HG03175 (cell line): ENCODE measurements at regions not wholly inside any gene's neighbourhood (a gene's known extent, or its start where the extent isn't known, plus 50 kb on each side); places are given as distances from the start of the nearest gene placed in this dataset.
"Not testable (repeated sequence)": the region's sequence is repeated elsewhere in the genome, so short reads cannot be mapped to it uniquely, and the experiment has no call there.

ENCODE experiments used
- ATAC-seq: cut with Tn5 transposase; IDR thresholded peaks from one replicate; pipeline ENCODE4 v1.9.1; 2021; ENCODE audit warnings: mild to moderate bottlenecking, moderate library complexity; ENCODE audit not compliant: unreplicated experiment

GRCh38 chr4:91989914-91990313 lies 313.9 kb upstream of the GRID2 start:
- ATAC-seq: no peak

GRCh38 chr4:91990726-91991125 lies 313.0 kb upstream of the GRID2 start:
- no peak for ATAC-seq

- ATAC-seq: no peak
Observed at GRCh38 chr4:91997045-91997444, 306.7 kb upstream of the GRID2 start.

- ATAC-seq: no peak
Observed at GRCh38 chr4:92012899-92013867, 290.6 kb upstream of the GRID2 start.

- ATAC-seq: no peak
Observed at GRCh38 chr4:92014067-92014466, 289.7 kb upstream of the GRID2 start.

GRCh38 chr4:92021203-92021602 lies 282.6 kb upstream of the GRID2 start:
- ATAC-seq: no peak

- ATAC-seq: no peak
Observed at GRCh38 chr4:92021788-92022187, 282.0 kb upstream of the GRID2 start.

GRCh38 chr4:92028830-92029229 lies 274.9 kb upstream of the GRID2 start:
- not testable (repeated sequence) for ATAC-seq

GRCh38 chr4:92031825-92032224 lies 271.9 kb upstream of the GRID2 start:
- ATAC-seq: no peak

GRCh38 chr4:92035666-92036065 lies 268.1 kb upstream of the GRID2 start:
- ATAC-seq: no peak

GRCh38 chr4:92045718-92046117 lies 258.0 kb upstream of the GRID2 start:
- ATAC-seq: no peak

GRCh38 chr4:92047209-92047875 lies 256.4 kb upstream of the GRID2 start:
- ATAC-seq: no peak

GRCh38 chr4:92050875-92051274 lies 252.9 kb upstream of the GRID2 start:
- ATAC-seq: no peak

- no peak for ATAC-seq
Observed at GRCh38 chr4:92059615-92060014, 244.2 kb upstream of the GRID2 start.

GRCh38 chr4:92060333-92060732 lies 243.4 kb upstream of the GRID2 start:
- no peak for ATAC-seq

- ATAC-seq: no peak
Observed at GRCh38 chr4:92064574-92064973, 239.2 kb upstream of the GRID2 start.

GRCh38 chr4:92066485-92066884 lies 237.3 kb upstream of the GRID2 start:
- no peak for ATAC-seq

GRCh38 chr4:92071587-92071986 lies 232.2 kb upstream of the GRID2 start:
- ATAC-seq: no peak

GRCh38 chr4:92074839-92075238 lies 228.9 kb upstream of the GRID2 start:
- ATAC-seq: no peak

GRCh38 chr4:92090887-92091286 lies 212.9 kb upstream of the GRID2 start:
- ATAC-seq: no peak

GRCh38 chr4:92091335-92091734 lies 212.4 kb upstream of the GRID2 start:
- no peak for ATAC-seq

- ATAC-seq: no peak
Observed at GRCh38 chr4:92099861-92100260, 203.9 kb upstream of the GRID2 start.
